Stimulated activated CD4-positive, alpha-beta T cell treated with anti-CD3 and anti-CD28 coated beads, Interleukin-2, amount 100 ng/mL, for 48 hours (primary cell): ENCODE measurements at regions not wholly inside any gene's neighbourhood (a gene's known extent, or its start where the extent isn't known, plus 50 kb on each side); places are given as distances from the start of the nearest gene placed in this dataset.

Experiments
- DNase-seq, 2 donors: peaks; one replicate each; pipeline ENCODE4 v3.0.0-alpha.2; 2020

GRCh38 chr1:56185493-56185892, 393.9 kb downstream of the PLPP3 start:
- DNase-seq = no peak

- DNase-seq = no peak
These were observed 396.2 kb downstream of the PLPP3 start for GRCh38 chr1:56183151-56183550.

- no peak for DNase-seq
These were observed 398.7 kb downstream of the PLPP3 start for GRCh38 chr1:56180520-56181190.

GRCh38 chr1:56179543-56179942, 399.8 kb downstream of the PLPP3 start:
- no peak for DNase-seq

- DNase-seq = no peak
These were observed 404.2 kb downstream of the PLPP3 start for GRCh38 chr1:56175211-56175610.

- no peak for DNase-seq
These were observed 405.0 kb downstream of the PLPP3 start for GRCh38 chr1:56174176-56174885.

- no peak for DNase-seq
These were observed 405.6 kb downstream of the PLPP3 start for GRCh38 chr1:56173736-56174135.

GRCh38 chr1:56171670-56172069, 407.7 kb downstream of the PLPP3 start:
- no peak for DNase-seq

- DNase-seq = no peak
These were observed 408.5 kb downstream of the PLPP3 start for GRCh38 chr1:56170784-56171320.

GRCh38 chr1:56169856-56170255, 409.5 kb downstream of the PLPP3 start:
- no peak for DNase-seq

GRCh38 chr1:56168176-56168575, 411.2 kb downstream of the PLPP3 start:
- no peak for DNase-seq

- DNase-seq = no peak
These were observed 411.8 kb downstream of the PLPP3 start for GRCh38 chr1:56167596-56167995.

GRCh38 chr1:56160773-56161315, 418.5 kb downstream of the PLPP3 start:
- DNase-seq = no peak

GRCh38 chr1:56156971-56157876, 422.1 kb downstream of the PLPP3 start:
- no peak for DNase-seq

- no peak for DNase-seq
These were observed 426.1 kb downstream of the PLPP3 start for GRCh38 chr1:56153276-56153675.

- DNase-seq = no peak
These were observed 426.7 kb downstream of the PLPP3 start for GRCh38 chr1:56152635-56153034.

- no peak for DNase-seq
These were observed 428.0 kb downstream of the PLPP3 start for GRCh38 chr1:56151402-56151801.

- no peak for DNase-seq
These were observed 428.7 kb downstream of the PLPP3 start for GRCh38 chr1:56150441-56151215.

- DNase-seq = no peak
These were observed 429.6 kb downstream of the PLPP3 start for GRCh38 chr1:56149761-56150160.

GRCh38 chr1:56148326-56149193, 430.8 kb downstream of the PLPP3 start:
- DNase-seq = no peak

- no peak for DNase-seq
These were observed 431.9 kb downstream of the PLPP3 start for GRCh38 chr1:56147459-56147858.
